ENCODE measurements at regions not wholly inside any gene's neighbourhood (a gene's known extent, or its start where the extent isn't known, plus 50 kb on each side); places are given as distances from the start of the nearest gene placed in this dataset.

DNA sequence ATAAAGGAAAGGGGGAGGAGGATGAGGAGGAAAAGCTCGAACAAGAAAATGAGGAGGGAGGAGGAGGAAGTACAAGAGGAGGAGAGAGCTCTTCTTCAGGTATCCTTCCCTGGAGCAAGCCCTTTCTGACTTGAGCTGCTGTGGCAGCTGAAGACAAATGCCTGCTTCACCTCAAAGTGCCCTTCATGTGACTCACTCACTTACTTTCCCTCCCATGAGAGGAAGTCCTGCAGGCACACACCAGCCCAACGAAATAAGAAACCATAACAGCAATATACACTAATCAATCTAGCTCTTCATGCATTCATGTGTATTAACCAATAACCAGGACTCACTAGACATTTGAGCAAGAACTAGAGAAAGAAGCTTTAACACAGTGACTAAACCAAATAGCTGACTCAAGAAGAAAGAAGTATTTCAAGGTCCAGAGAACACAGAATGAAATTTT is 251.9 kb downstream of the IGSF11 start:
- no peak overlapping the region for H3K4me3 ChIP-seq (ENCODE audit: low read depth, low read length)
- TF ChIP-seq, protein P1, sequence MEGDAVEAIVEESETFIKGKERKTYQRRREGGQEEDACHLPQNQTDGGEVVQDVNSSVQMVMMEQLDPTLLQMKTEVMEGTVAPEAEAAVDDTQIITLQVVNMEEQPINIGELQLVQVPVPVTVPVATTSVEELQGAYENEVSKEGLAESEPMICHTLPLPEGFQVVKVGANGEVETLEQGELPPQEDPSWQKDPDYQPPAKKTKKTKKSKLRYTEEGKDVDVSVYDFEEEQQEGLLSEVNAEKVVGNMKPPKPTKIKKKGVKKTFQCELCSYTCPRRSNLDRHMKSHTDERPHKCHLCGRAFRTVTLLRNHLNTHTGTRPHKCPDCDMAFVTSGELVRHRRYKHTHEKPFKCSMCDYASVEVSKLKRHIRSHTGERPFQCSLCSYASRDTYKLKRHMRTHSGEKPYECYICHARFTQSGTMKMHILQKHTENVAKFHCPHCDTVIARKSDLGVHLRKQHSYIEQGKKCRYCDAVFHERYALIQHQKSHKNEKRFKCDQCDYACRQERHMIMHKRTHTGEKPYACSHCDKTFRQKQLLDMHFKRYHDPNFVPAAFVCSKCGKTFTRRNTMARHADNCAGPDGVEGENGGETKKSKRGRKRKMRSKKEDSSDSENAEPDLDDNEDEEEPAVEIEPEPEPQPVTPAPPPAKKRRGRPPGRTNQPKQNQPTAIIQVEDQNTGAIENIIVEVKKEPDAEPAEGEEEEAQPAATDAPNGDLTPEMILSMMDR (conservative IDR thresholded peaks at IDR 0.05; ENCODE audit: low read depth, low read length): no peak
- peak; percentile 37 for DNase-seq (ENCODE audit: low read depth)

DNA sequence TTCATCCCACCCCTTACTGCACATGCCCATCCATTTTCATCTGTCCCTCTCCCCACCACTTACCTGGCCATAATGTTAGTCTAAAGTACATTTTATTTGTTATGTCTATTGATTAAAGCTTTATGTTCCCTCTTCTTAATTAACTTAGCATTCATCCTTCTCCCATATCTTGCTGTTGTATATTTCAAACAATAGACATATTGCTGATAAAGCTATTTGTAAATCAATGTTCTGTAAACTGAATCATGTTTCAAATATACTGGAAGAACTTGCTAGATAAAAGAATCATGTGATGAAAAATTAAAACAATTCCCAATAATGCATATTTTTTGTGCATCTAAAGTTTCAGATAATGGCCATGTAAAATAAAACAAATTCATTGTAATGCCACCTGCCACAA is 249.2 kb downstream of the IGSF11 start:
- no peak for DNase-seq (ENCODE audit: low read depth)
- TF ChIP-seq, protein P1 (conservative IDR thresholded peaks at IDR 0.05; ENCODE audit: low read depth, low read length): no peak
- H3K4me3 ChIP-seq (ENCODE audit: low read depth, low read length): no peak overlapping the region

DNA sequence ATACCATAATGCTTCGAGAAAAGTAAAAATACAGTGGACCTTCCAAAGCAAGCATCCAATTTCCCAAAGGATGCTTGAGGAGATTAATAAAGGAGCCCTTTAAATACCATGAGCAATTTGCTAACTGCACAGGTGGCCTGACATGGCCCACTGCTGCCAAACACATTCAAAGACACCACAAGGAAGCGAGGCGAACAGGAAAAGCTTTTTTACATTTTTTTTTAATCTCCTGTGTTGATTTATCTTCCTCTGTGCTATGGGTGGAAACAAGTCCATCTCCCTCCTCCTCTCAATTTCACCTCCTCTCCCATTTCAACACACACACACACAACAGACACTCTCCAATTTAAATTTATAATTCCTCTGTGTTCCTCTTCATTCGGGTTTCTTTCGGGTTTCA is 243.4 kb downstream of the IGSF11 start:
- DNase-seq (ENCODE audit: low read depth): no peak
- TF ChIP-seq, protein P1 (conservative IDR thresholded peaks at IDR 0.05; ENCODE audit: low read depth, low read length): no peak
- no peak overlapping the region for H3K4me3 ChIP-seq (ENCODE audit: low read depth, low read length)

- TF ChIP-seq, protein P1 (conservative IDR thresholded peaks at IDR 0.05; ENCODE audit: low read depth, low read length): no peak
- no peak for DNase-seq (ENCODE audit: low read depth)
Measured at GRCh38 chr3:118792191-118792590, 242.5 kb downstream of the IGSF11 start.

DNA sequence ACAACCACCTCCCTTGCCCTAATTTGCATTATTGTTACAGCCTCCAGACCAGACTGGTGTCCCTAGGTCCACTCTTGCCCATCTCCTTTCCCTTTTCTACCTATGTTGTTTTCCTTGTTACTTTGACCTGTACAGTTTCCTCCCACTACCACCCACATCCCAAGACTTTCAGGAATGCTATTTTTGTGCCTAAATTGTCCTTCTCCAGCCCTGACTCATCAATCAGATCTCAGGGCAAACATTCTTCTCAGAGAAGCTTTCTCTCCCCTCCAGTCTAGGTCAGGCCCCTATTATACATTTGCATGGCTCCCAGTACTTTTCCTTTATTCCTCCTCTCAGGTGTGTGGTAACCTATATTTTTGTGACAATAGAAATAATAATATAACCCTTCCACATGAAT is 241.5 kb downstream of the IGSF11 start:
- no peak for DNase-seq (ENCODE audit: low read depth)
- no peak overlapping the region for H3K4me3 ChIP-seq (ENCODE audit: low read depth, low read length)
- TF ChIP-seq, protein P1 (conservative IDR thresholded peaks at IDR 0.05; ENCODE audit: low read depth, low read length): no peak

More at GRCh38 chr3:118792191-118792590, 242.5 kb downstream of the IGSF11 start:
- no peak overlapping the region for H3K4me3 ChIP-seq (ENCODE audit: low read depth, low read length)

GRCh38 chr3:118799303-118799702 is 235.3 kb downstream of the IGSF11 start:
- TF ChIP-seq, protein P1 (conservative IDR thresholded peaks at IDR 0.05; ENCODE audit: low read depth, low read length): no peak
- DNase-seq (ENCODE audit: low read depth): no peak
- no peak overlapping the region for H3K4me3 ChIP-seq (ENCODE audit: low read depth, low read length)

- no peak for DNase-seq (ENCODE audit: low read depth)
- TF ChIP-seq, protein P1 (conservative IDR thresholded peaks at IDR 0.05; ENCODE audit: low read depth, low read length): no peak
- H3K4me3 ChIP-seq (ENCODE audit: low read depth, low read length): no peak overlapping the region
Measured at GRCh38 chr3:118801899-118802298, 232.7 kb downstream of the IGSF11 start.

Data from epithelial cell of proximal tubule (primary cell).